Mesenchymal stem cell (in vitro differentiated cells and primary cell): ENCODE measurements at regions not wholly inside any gene's neighbourhood (a gene's known extent, or its start where the extent isn't known, plus 50 kb on each side); places are given as distances from the start of the nearest gene placed in this dataset.
"Not testable (repeated sequence)": the region's sequence is repeated elsewhere in the genome, so short reads cannot be mapped to it uniquely, and the experiment has no call there.

Experiments
- DNase-seq: peaks from one replicate; pipeline ENCODE4 v3.0.0-alpha.2; 2013
- H2AFZ ChIP-seq: one replicate; pipeline ENCODE4 v1.6.1; 2013; ENCODE audit warnings: low read depth, mild to moderate bottlenecking, control low read depth, inconsistent platforms, low read length, moderate library complexity
- H2AK5ac ChIP-seq: 2 replicates; pipeline ENCODE4 v1.6.1; 2013; ENCODE audit warnings: low read length, moderate library complexity, mild to moderate bottlenecking, inconsistent platforms; ENCODE audit not compliant: severe bottlenecking
- H2BK120ac ChIP-seq: one replicate; pipeline ENCODE4 v1.6.1; 2013; ENCODE audit warnings: low read depth, mild to moderate bottlenecking, inconsistent platforms, low read length, moderate library complexity
- H2BK12ac ChIP-seq, 2 experiments: one replicate each; pipeline ENCODE4 v1.6.1; 2013; ENCODE audit warnings: inconsistent platforms in 2 of 2, low read length in 2 of 2, mild to moderate bottlenecking in 2 of 2, moderate library complexity in 2 of 2, control low read depth in 1 of 2
- H2BK15ac ChIP-seq: one replicate; pipeline ENCODE4 v1.6.1; 2013; ENCODE audit warnings: mild to moderate bottlenecking, low read depth, inconsistent platforms; ENCODE audit not compliant: poor library complexity, severe bottlenecking
- H2BK5ac ChIP-seq: 2 replicates; pipeline ENCODE4 v1.6.1; 2013; ENCODE audit warnings: low read depth, mild to moderate bottlenecking, low read length, control low read depth, inconsistent platforms; ENCODE audit not compliant: poor library complexity, severe bottlenecking
- H3K14ac ChIP-seq, 2 experiments: one replicate each; pipeline ENCODE4 v1.6.1; 2013; ENCODE audit warnings: inconsistent platforms in 2 of 2, low read length in 2 of 2, control low read depth in 1 of 2, mild to moderate bottlenecking in 1 of 2, moderate library complexity in 1 of 2
- H3K18ac ChIP-seq, 2 experiments: one replicate each; pipeline ENCODE4 v1.6.1; 2013; ENCODE audit warnings: inconsistent platforms in 2 of 2, low read length in 2 of 2, control low read depth in 1 of 2, low read depth in 1 of 2, mild to moderate bottlenecking in 1 of 2
- H3K23ac ChIP-seq, 2 experiments: one replicate each; pipeline ENCODE4 v1.6.1; 2013; ENCODE audit warnings: inconsistent platforms in 2 of 2, low read length in 2 of 2, mild to moderate bottlenecking in 2 of 2, moderate library complexity in 2 of 2, control low read depth in 1 of 2
- H3K27ac ChIP-seq: 2 replicates; pipeline ENCODE4 v1.5.1; 2013; ENCODE audit warnings: mild to moderate bottlenecking, moderate library complexity, low read length, control low read depth, inconsistent platforms; ENCODE audit not compliant: poor library complexity, severe bottlenecking
- H3K27me3 ChIP-seq, 2 experiments: 2 replicates each; pipeline versions ENCODE4 v1.6.1 to v1.7.0; 2013; ENCODE audit warnings: low read length in 2 of 2, mild to moderate bottlenecking in 2 of 2, moderate library complexity in 2 of 2, control low read depth in 1 of 2, inconsistent platforms in 1 of 2; ENCODE audit not compliant: control insufficient read depth in 1 of 2, insufficient read depth in 1 of 2
- H3K36me3 ChIP-seq, 2 experiments: 2 replicates each; pipeline versions ENCODE4 v1.6.1 to v1.7.0; 2013; ENCODE audit warnings: low read length in 2 of 2, control low read depth in 1 of 2, inconsistent platforms in 1 of 2, low read depth in 1 of 2, mild to moderate bottlenecking in 1 of 2; ENCODE audit not compliant: insufficient read depth in 2 of 2, control insufficient read depth in 1 of 2
- H3K4ac ChIP-seq, 2 experiments: one replicate each; pipeline ENCODE4 v1.6.1; 2013; ENCODE audit warnings: inconsistent platforms in 2 of 2, low read length in 2 of 2, mild to moderate bottlenecking in 2 of 2, moderate library complexity in 2 of 2, control low read depth in 1 of 2, low read depth in 1 of 2
- H3K4me1 ChIP-seq: 2 replicates; pipeline ENCODE4 v1.6.1; 2013; ENCODE audit warnings: low read depth, low read length, control low read depth; ENCODE audit not compliant: control insufficient read depth, insufficient read depth
- H3K4me2 ChIP-seq: 2 replicates; pipeline ENCODE4 v1.6.1; 2013; ENCODE audit warnings: low read length, mild to moderate bottlenecking, inconsistent platforms; ENCODE audit not compliant: poor library complexity, severe bottlenecking
- H3K4me3 ChIP-seq, 2 experiments: 2 replicates each; pipeline versions ENCODE4 v1.5.1 to v1.7.0; 2013; ENCODE audit warnings: low read length in 2 of 2, mild to moderate bottlenecking in 2 of 2, control low read depth in 1 of 2, low read depth in 1 of 2; ENCODE audit not compliant: insufficient read depth in 1 of 2
- H3K79me1 ChIP-seq: replicated peaks from 2 replicates; pipeline ENCODE4 v1.6.1; 2013; ENCODE audit warnings: mild to moderate bottlenecking, control low read depth, low read length, inconsistent platforms; ENCODE audit not compliant: poor library complexity, severe bottlenecking
- H3K9ac ChIP-seq: 2 replicates; pipeline ENCODE4 v1.7.0; 2013; ENCODE audit warnings: mild to moderate bottlenecking, low read length, moderate library complexity
- H3K9me3 ChIP-seq: 2 replicates; pipeline ENCODE4 v1.7.0; 2013; ENCODE audit warnings: mild to moderate bottlenecking, low read length; ENCODE audit not compliant: control insufficient read depth
- H4K8ac ChIP-seq: one replicate; pipeline ENCODE4 v1.6.1; 2013; ENCODE audit warnings: inconsistent platforms, mild to moderate bottlenecking, low read length, moderate library complexity
- H4K91ac ChIP-seq: one replicate; pipeline ENCODE4 v1.6.1; 2013; ENCODE audit warnings: mild to moderate bottlenecking, low read length, inconsistent platforms
- WGBS: methylation state at CpG from one replicate; pipeline ENCODE4 v1.1.7; 2013; ENCODE audit warnings: mixed read lengths; 5-methylcytosine and 5-hydroxymethylcytosine counted together

- Histone ChIP-seq H3K9ac (no peak overlapping the region), H2BK120ac (no peak overlapping the region), H3K4me2 (no peak overlapping the region), H3K27me3 (no peaks in the 10 kb centered on the region), H4K91ac (no peak overlapping the region), H3K4me3 (no peak overlapping the region), H2BK15ac (no peak overlapping the region), H3K4ac (no peak overlapping the region), H3K36me3 (peaks cover 4 to 41% of the 10 kb centered on the region in 2 experiments), H4K8ac (no peak overlapping the region), H2BK5ac (no peak overlapping the region), H3K14ac (no peak overlapping the region), H3K79me1 (peaks cover 6% of the 10 kb centered on the region), H3K9me3 (no peaks in the 10 kb centered on the region), H3K4me1 (no peaks in the 10 kb centered on the region), H2AK5ac (no peak overlapping the region), H2AFZ (no peak overlapping the region), H2BK12ac (no peak overlapping the region), H3K27ac (no peak overlapping the region), H3K18ac (no peak overlapping the region), H3K23ac (no peak overlapping the region)
- DNase-seq = no peak
- WGBS = 88% methylated on average over 2 of the region's 3 CpGs
These were observed 499.9 kb downstream of the UTRN start for GRCh38 chr6:144785056-144785455.

- Histone ChIP-seq H3K18ac (no peak overlapping the region), H3K23ac (no peak overlapping the region), H2AK5ac (no peak overlapping the region), H3K4me1 (no peaks in the 10 kb centered on the region), H3K36me3 (peaks cover 4 to 44% of the 10 kb centered on the region in 2 experiments), H3K79me1 (peaks cover 1% of the 10 kb centered on the region), H2AFZ (no peak overlapping the region), H3K27me3 (no peaks in the 10 kb centered on the region), H3K4me3 (no peak overlapping the region), H2BK12ac (no peak overlapping the region), H3K4ac (no peak overlapping the region), H4K8ac (no peak overlapping the region), H2BK5ac (no peak overlapping the region), H3K9me3 (no peaks in the 10 kb centered on the region), H2BK120ac (no peak overlapping the region), H3K27ac (no peak overlapping the region), H2BK15ac (no peak overlapping the region), H3K9ac (no peak overlapping the region), H3K14ac (no peak overlapping the region), H3K4me2 (no peak overlapping the region), H4K91ac (no peak overlapping the region)
- WGBS = 93% methylated on average over 2 of the region's 2 CpGs
- no peak for DNase-seq
These were observed 501.7 kb downstream of the UTRN start for GRCh38 chr6:144786825-144787224.

- no peak overlapping the region for H2BK15ac ChIP-seq
- no peak overlapping the region for H3K18ac ChIP-seq
- no peak overlapping the region for H3K4ac ChIP-seq
- H3K14ac ChIP-seq = no peak overlapping the region
- 95% methylated on average over 4 of the region's 4 CpGs for WGBS
- H2BK120ac ChIP-seq = no peak overlapping the region
- H2BK5ac ChIP-seq = no peak overlapping the region
- no peaks in the 10 kb centered on the region for H3K27me3 ChIP-seq
- H4K91ac ChIP-seq = no peak overlapping the region
- peaks cover 4% of the 10 kb centered on the region for H3K4me1 ChIP-seq
- peaks cover 3% of the 10 kb centered on the region for H3K9me3 ChIP-seq
- no peak overlapping the region for H3K23ac ChIP-seq
- H2AFZ ChIP-seq = no peak overlapping the region
- no peak overlapping the region for H2AK5ac ChIP-seq
- H3K27ac ChIP-seq = no peak overlapping the region
- no peak overlapping the region for H2BK12ac ChIP-seq
- H3K36me3 ChIP-seq = peaks cover 8 to 49% of the 10 kb centered on the region in 2 experiments
- H4K8ac ChIP-seq = no peak overlapping the region
- no peak overlapping the region for H3K4me2 ChIP-seq
- DNase-seq = no peak
- H3K4me3 ChIP-seq = no peak overlapping the region
- no peaks in the 10 kb centered on the region for H3K79me1 ChIP-seq
- H3K9ac ChIP-seq = no peak overlapping the region
These were observed 508.6 kb downstream of the UTRN start for GRCh38 chr6:144793744-144794143.

- not testable (repeated sequence) for H2AFZ ChIP-seq, H4K91ac ChIP-seq, H3K27me3 ChIP-seq, H2BK5ac ChIP-seq, H4K8ac ChIP-seq, H2BK15ac ChIP-seq, DNase-seq, H3K9ac ChIP-seq, H2BK12ac ChIP-seq, H3K4me2 ChIP-seq, H3K14ac ChIP-seq, H3K27ac ChIP-seq, H2BK120ac ChIP-seq, H3K4me3 ChIP-seq, H3K4ac ChIP-seq, H3K4me1 ChIP-seq, H3K9me3 ChIP-seq, H3K18ac ChIP-seq, H3K23ac ChIP-seq, H2AK5ac ChIP-seq, H3K79me1 ChIP-seq
- peaks cover 10 to 45% of the 10 kb centered on the region in 2 experiments for H3K36me3 ChIP-seq
- WGBS = 100% methylated on average over 2 of the region's 2 CpGs
These were observed 509.9 kb downstream of the UTRN start for GRCh38 chr6:144795022-144795421.
